Astrocyte of the spinal cord (primary cell): ENCODE measurements at regions not wholly inside any gene's neighbourhood (a gene's known extent, or its start where the extent isn't known, plus 50 kb on each side); places are given as distances from the start of the nearest gene placed in this dataset.

Experiments
- DNase-seq: peaks from one replicate; pipeline ENCODE4 v3.0.0; 2011; ENCODE audit warnings: low read depth, low spot score
- H3K4me3 ChIP-seq: 2 replicates; pipeline ENCODE4 v1.5.1; 2011; ENCODE audit warnings: low read depth, mild to moderate bottlenecking, low read length, moderate library complexity
- in situ Hi-C: cut with HindIII; loops from 2 replicates; pipeline ENCODE4 v1.10.0; 2017; ENCODE audit warnings: low sequenced_read_pairs
- TF ChIP-seq, protein P1 (sequence below): IDR thresholded peaks from 2 replicates; pipeline ENCODE4 v1.5.1; 2012; ENCODE audit warnings: low read depth, mild to moderate bottlenecking, low read length, inconsistent platforms

DNA sequence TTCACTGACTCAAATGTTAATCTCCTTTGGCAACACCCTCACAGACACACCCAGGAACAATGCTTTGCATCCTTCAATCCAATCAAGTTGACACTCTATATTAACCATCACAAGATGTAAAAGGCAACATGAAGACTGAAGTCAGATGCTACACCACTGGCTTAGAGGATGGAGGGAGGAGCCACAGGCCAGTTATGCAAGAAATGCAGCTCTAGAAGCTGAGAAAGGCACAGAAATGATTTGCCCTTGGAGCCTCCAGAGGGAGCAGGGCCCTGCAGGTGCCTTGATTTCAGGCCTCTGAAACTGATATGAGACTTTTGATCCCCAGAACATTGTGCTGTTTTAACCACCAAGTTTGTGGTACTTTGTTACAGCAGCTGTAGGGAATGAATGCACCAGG, 276.3 kb downstream of the KCNS3 start:
- TF ChIP-seq, protein P1, sequence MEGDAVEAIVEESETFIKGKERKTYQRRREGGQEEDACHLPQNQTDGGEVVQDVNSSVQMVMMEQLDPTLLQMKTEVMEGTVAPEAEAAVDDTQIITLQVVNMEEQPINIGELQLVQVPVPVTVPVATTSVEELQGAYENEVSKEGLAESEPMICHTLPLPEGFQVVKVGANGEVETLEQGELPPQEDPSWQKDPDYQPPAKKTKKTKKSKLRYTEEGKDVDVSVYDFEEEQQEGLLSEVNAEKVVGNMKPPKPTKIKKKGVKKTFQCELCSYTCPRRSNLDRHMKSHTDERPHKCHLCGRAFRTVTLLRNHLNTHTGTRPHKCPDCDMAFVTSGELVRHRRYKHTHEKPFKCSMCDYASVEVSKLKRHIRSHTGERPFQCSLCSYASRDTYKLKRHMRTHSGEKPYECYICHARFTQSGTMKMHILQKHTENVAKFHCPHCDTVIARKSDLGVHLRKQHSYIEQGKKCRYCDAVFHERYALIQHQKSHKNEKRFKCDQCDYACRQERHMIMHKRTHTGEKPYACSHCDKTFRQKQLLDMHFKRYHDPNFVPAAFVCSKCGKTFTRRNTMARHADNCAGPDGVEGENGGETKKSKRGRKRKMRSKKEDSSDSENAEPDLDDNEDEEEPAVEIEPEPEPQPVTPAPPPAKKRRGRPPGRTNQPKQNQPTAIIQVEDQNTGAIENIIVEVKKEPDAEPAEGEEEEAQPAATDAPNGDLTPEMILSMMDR = peak; percentile 1
- no peak for DNase-seq
- H3K4me3 ChIP-seq = no peak overlapping the region
- in situ Hi-C loops = no loop called here

DNA sequence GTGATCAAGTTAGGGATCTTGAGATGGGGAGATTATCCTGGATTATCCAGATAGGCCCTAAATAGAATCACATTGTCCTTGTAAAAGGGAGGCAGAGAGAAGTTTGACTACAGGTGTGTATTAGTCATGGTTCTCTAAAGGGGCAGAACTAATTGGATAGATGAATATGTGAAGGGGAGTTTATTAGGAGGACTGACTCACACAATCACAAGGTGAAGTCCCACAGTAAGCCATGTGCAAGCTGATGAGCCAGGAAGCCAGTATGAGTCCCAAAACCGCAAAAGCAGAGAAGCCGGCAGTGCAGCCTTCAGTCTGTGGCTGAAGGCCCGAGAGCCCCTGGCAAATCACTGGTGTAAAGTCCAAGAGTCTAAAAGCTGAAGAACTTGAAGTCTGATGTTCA, 275.8 kb downstream of the KCNS3 start:
- H3K4me3 ChIP-seq = no peak overlapping the region
- peak; percentile 77 for DNase-seq
- TF ChIP-seq, protein P1 = no peak
- in situ Hi-C loops = no loop called here

DNA sequence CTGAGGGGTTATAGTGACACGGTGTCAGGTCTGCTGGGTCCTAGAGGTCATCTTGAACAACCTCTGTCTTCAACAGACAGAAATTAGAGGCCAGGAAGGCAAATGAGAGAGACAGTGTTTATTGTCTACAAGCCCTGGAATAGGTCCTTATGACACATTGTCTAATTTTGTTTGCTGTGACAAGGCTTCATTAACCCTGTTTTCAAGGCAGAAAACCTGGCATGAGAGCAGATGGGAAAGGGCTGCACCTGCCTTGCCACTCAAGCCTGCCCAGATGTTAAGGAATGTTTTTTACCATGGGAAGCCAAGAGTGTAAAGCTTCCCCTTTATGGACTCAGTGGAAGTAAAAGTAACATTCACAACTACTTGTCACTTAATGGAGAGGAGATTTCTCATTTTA, 275.3 kb downstream of the KCNS3 start:
- TF ChIP-seq, protein P1 = no peak
- H3K4me3 ChIP-seq = no peak overlapping the region
- in situ Hi-C loops = no loop called here
- DNase-seq = no peak

DNA sequence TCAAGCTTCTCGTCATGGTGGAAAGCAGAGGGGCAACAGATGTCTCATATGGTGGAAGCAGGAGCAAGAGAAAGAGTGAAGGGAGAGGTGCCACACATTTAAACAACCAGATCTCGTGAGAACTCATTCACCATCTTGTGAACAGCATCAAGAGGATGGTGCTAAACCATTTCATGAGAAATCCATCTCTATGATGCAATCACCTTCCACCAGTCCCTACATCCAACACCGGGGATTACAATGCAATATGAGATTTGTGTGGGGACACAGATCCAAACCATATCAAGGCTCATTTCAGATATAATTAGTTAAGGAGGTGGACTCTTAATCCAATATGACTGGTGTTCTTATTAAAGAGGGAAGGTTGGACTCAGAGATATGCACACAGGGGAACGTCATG, 272.8 kb downstream of the KCNS3 start:
- TF ChIP-seq, protein P1 = no peak
- no peak overlapping the region for H3K4me3 ChIP-seq
- DNase-seq = no peak
- in situ Hi-C loops = no loop called here

DNA sequence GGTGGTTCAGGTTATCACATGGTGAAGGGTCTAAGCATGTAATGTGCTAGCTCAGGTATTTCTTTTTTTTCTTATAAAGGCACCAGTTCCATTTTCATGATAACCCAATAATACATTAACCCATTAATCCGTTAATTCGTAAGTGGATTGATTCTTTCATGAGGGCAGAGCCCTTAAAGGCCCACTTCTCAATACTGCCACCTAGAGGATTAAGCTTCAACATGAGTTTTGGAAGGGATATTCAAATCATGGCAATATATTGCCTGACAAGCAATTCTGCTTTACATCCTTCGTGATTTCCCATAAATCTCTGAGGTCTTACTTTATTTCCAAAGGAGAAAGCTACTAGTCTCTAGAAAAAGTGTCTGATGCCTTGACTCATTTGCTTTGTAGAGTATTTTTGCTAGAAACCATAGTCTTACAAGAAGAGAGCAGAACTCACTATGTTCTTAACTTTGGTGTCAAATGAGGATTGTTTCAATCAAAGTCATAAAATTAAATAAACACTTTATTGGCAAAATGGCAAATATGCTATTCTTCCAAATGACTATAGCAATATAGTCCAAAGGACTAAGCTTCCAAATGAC, 271.3 kb downstream of the KCNS3 start:
- DNase-seq = peak; percentile 66
- H3K4me3 ChIP-seq = no peak overlapping the region
- in situ Hi-C loops = no loop called here
- TF ChIP-seq, protein P1 = peak; percentile 79

DNA sequence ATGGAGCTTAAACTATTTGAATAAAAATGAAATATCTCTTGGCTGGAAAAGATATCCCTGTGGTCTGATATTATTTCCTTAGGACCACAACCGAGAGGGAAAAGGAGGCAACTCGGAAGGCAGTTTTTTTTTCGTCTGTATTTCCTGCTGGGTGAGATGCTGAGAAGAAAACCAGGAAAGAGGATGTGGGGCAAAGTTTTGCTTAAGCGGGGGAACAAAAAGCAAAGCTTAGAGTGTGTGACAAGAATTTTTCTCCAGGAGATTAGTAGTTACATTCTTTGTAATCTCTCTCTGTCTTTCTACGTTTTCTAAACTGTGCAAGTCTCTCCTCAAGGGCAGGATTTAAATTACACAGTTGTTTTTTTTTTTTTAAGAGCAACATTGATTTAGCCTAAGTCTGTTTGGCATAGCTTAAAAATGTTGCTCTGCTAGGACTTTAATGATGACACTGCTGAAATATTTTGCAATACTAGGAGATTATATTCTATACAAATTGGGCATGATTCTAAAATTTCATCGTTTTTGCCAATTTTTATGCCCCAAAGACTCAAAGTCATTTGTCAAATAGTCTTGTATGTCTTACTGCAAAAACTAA, 258.5 kb downstream of the KCNS3 start:
- in situ Hi-C loops = no loop called here
- no peak overlapping the region for H3K4me3 ChIP-seq
- TF ChIP-seq, protein P1 = no peak
- DNase-seq = no peak
